Right lobe of liver (tissue), 4 donors: ENCODE measurements at regions not wholly inside any gene's neighbourhood (a gene's known extent, or its start where the extent isn't known, plus 50 kb on each side); places are given as distances from the start of the nearest gene placed in this dataset.

Experiments used
- POLR2A ChIP-seq: fragments of 450-650 bp; IDR thresholded peaks from one replicate; pipeline ENCODE4 v1.6.1; 2017; ENCODE audit warnings: antibody characterized with exemption, mild to moderate bottlenecking
- TF ChIP-seq, protein P1 (sequence below), 4 donors: fragments of 200-600 bp in 3 of 4; fragments of 450-650 bp in 1 of 4; IDR thresholded peaks; one replicate each; pipeline versions ENCODE4 v1.5.1 to v1.8.0; 2016 to 2022; ENCODE audit warnings: antibody characterized with exemption in 4 of 4, mild to moderate bottlenecking in 2 of 4
- donor health status: DM: no; HTN: no; CAD: no.
- donor health status: DM: no; HTN: no; CAD: no.
- donor health status: DM: no; HTN: yes; CAD: no.

DNA sequence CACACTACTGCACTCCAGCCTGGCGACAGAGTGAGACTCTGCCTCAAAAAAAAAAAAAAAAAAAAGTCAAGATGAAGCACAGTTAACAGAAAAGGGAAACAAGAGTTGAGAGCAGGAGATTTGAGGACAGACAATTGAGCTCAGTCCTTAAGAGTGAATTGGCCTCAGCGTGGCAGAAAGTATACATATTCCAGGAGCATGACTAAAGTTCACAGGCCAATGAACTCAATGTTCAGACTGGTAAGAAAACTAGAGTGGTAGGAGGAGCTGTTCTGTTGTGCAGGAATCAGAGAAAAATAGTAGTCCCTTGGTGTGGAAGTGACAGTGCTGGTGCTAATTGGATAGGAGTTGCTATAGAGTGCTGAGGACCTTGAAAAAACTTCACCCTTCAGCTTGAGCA is 60.0 kb downstream of the NRN1 start:
- TF ChIP-seq, protein P1, sequence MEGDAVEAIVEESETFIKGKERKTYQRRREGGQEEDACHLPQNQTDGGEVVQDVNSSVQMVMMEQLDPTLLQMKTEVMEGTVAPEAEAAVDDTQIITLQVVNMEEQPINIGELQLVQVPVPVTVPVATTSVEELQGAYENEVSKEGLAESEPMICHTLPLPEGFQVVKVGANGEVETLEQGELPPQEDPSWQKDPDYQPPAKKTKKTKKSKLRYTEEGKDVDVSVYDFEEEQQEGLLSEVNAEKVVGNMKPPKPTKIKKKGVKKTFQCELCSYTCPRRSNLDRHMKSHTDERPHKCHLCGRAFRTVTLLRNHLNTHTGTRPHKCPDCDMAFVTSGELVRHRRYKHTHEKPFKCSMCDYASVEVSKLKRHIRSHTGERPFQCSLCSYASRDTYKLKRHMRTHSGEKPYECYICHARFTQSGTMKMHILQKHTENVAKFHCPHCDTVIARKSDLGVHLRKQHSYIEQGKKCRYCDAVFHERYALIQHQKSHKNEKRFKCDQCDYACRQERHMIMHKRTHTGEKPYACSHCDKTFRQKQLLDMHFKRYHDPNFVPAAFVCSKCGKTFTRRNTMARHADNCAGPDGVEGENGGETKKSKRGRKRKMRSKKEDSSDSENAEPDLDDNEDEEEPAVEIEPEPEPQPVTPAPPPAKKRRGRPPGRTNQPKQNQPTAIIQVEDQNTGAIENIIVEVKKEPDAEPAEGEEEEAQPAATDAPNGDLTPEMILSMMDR (IDR thresholded peaks at IDR 0.05): no peak
- TF ChIP-seq POLR2A: no peak
